HPDE6-E6E7 (cell line): ENCODE measurements at regions not wholly inside any gene's neighbourhood (a gene's known extent, or its start where the extent isn't known, plus 50 kb on each side); places are given as distances from the start of the nearest gene placed in this dataset.
"Not testable (repeated sequence)": the region's sequence is repeated elsewhere in the genome, so short reads cannot be mapped to it uniquely, and the experiment has no call there.

ENCODE experiments used
- DNase-seq: peaks from one replicate; pipeline ENCODE4 v3.0.0; 2011; ENCODE audit warnings: missing footprints; ENCODE audit errors: extremely low spot score

DNA sequence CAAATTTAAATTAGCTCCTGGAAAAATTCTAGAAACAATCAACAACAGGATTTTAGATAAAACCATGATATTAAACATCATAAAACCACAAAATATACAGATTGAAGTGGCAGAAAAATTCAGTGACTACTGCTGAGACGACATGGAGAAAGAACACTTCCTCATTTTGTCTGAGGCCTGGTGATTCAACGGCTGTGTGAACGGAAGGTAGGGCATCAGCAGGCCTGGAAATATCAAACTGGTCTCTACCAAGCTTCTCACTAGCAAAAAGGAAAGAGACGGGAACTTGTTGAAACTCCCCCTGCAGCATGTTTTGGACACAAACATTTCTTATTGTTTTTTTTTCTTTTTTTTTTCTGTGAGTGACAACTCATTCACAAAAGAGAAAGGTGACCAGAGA lies 58.0 kb upstream of the AHI1 start:
- DNase-seq, result no peak

- DNase-seq, result no peak
Measured at GRCh38 chr6:135557582-135557981, 60.0 kb upstream of the AHI1 start.

- DNase-seq, result not testable (repeated sequence)
Measured at GRCh38 chr6:135565605-135566004, 68.1 kb upstream of the AHI1 start.

DNA sequence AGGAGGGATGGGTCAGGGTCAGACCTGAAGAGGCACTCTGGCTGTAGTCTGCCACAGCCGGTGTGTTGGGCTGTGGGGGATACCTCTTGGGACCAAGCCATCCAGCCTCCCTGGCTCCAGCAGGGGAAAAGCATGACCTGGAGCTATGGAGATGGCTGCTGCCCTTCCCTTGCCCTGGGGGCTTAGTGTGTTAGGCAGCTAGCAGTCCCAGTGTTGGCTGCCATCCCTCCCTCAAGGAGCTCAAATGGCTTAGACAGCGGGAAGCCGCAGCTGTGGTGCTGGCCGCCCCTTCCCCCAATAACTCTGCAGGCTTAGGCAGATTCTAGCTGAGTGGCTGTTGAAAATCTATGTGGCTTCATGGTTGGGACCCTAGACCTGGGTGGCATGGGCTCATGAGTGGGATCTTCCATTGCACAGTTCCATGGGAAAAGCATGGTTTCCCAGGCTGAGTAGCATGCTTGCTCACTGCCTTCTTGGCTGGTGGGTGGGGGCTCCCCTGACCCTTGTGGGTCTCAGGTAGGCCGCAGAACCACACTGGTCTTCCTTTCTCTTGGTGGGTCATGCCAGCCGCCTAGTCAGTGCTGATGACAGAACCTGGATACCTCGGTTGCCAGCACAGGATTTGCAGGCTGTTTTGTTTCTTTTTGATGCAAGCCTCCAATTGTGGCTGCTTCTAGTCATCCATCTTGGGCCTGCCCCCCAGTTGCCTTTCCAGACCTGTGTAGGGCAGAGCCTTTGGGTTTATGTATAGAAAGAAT lies 69.0 kb upstream of the AHI1 start:
- no peak for DNase-seq

DNA sequence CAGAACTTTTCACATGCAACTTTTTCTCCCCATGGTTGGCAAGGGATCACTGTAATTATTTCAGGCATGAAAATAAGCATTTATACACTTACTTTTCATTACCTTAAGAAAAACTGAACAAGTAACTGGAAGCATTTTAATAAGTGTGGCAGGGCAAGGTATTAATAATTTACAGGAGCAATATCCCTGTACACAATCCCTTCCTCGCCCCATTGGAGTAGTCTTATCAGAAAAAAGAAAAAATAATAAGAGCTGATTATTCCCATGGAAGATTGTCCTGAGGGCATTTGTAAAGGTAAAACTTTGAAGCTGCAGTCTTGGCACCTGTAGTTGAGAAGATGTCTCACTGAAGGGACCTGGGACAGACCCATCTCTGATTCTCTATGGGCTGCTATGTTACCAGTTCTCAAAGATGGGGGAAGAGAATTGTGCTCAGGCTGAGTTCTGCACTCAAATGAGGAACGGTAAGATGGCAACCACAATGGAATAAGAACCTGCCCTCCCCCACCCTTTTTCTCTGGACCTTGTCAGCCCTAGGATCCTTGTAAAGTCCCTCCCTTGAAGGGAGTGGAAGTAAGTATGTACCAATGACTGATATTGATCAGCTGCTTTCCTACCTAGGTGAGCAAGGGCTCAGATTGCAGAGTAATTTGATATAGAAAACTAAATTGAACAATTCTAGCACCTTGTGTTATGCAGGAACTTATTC lies 70.0 kb upstream of the AHI1 start:
- no peak for DNase-seq

- DNase-seq, result no peak
Measured at GRCh38 chr6:135568379-135568778, 70.8 kb upstream of the AHI1 start.

- no peak for DNase-seq
Measured at GRCh38 chr6:135572051-135572450, 74.5 kb upstream of the AHI1 start.

DNA sequence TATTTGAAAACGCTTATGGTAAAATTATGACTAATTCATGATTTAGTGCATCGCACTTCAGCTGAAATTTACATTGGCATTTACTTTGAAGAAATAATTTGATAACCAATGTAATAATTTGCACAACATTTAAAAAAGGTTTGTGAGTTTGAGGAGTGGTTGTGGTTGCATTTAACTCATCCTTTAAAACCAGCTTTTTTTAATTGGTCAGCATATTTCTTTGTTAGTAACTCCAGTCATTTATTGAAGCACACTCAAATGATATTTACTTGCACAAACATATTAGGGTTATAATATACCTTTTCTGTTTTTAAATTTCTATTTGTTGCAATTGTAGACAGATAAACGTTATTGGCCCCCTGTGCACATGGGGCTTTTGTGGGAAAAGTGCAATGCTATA lies 78.1 kb upstream of the AHI1 start:
- DNase-seq, result no peak

- DNase-seq, result no peak
Measured at GRCh38 chr6:135576055-135576454, 78.5 kb upstream of the AHI1 start.

- no peak for DNase-seq
Measured at GRCh38 chr6:135577059-135577538, 79.6 kb upstream of the AHI1 start.

- no peak for DNase-seq
Measured at GRCh38 chr6:135578976-135579375, 81.4 kb upstream of the AHI1 start.

DNA sequence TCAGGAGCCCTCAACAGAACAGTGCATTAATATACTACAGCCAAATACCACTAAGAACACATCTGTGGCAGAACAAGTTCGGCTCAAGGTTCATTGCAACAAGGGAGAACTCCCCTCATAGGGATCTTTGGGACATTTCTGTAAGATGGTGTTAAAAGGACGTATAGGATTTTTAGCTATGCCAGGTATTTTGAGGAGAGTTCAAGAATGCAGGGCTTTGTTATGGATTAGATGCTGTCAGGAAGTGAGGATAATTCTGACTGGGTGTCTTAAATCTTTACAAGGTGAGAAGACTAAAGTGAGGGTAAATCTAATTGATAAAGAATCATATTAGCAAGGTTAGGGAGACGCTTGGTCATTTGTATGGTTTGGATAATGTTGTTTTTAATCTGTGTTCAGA lies 83.7 kb upstream of the AHI1 start:
- DNase-seq, result no peak

DNA sequence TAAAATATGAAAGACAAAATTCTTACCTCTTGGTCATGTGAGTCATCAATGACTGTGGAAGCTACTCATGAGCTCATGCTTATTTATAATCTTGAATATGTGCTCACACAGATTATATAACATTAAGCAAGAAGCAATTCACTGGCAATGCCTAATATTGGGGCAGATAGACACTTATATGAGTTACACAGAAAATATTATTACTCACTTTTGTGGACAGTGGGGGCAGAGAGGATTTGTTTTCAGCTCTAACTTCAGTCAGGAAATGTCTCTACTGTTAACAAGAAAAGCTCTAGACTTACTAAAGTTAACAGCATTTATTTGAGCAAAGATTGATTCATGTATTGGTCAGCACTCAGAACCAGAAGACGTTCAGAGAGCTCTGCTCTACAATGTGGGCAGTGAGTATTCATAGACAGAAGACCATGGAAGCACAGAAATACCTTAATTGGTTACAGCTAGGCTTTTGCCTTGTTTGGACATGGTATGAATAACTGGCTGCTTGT lies 85.8 kb upstream of the AHI1 start:
- DNase-seq, result no peak

- no peak for DNase-seq
Measured at GRCh38 chr6:135586388-135586787, 88.8 kb upstream of the AHI1 start.

DNA sequence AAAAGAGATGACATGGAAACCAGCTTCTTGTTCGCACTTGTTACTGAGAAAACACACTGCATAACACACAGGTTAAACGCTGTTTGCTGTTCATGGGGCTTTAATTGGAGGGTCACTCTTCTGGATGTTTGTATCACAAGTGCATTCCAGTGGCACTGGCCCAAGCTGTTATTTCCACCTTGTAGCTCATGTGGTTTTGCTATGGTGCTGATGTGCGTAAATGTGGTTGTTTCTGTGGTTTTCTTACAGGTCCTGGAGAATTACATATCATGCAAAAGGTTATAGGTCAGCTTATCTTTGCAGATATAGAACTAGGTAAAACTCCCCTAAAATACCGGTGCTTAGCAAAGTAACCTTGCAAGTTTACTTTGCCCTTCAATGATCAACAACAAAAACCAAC lies 89.3 kb upstream of the AHI1 start:
- no peak for DNase-seq

DNA sequence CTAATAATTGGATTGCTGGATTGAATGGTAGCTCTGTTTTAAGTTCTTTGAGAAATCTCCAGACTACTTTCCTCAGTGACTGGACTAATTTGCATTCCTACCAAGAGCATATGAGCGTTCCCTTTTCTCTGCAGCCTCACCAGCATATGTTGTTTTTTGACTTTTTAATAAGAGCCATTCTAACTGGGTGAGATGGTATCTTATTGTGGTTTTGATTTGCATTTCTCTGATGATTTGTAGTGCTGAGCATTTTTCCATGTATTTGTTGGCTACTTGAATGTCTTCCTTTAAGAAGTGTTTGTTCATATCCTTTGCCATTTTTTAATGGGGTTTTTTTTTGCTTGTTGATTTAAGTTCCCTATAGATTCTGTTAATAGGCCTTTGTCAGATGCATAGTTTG lies 94.7 kb upstream of the AHI1 start:
- DNase-seq, result no peak

DNA sequence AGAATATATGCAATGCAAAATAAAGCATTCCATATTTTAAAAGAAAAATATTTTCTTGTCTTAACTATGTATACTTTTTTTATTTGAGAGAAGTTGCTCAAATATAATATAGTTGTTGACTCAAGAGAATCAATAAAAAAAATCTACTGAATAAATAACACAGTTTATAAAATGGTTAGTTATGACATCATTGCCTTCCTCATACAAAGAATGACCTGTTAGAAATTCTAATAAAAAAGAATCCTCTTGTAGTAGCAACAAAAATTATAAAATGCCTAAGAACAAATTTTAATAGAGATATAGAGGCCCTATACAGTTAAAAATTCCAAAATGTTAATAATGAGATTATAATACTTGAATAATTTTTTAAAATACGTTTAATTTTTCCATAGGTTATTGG lies 96.5 kb upstream of the AHI1 start:
- DNase-seq, result no peak

DNA sequence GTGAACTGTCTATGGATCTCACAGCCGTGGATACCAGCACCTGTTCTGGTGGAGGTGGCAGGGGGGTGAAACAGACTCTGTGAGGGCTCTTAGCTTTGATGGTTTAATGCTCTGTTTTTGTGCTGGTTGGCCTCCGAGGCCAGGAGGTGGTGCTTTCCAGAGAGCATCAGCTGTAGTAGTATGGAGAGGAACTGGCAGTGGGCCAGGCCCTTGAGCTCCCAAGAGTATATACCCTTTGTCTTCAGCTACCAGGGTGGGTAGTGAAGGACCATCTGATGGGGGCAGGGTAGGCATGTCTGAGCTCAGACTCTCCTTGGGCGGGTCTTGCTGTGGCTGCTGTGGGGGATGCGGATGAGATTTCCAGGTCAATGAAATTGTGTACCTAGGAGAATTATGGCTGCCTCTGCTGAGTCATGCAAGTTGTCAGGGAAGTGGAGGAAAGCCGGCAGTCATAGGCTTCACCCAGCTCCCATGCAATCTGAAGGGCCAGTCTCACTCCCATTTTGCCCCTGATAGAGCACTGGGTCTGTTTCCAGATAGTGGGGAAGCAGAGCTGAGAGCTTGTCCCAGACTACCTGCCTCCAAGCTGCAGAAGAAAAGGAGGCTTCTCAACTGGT lies 102.7 kb upstream of the AHI1 start:
- DNase-seq, result no peak

GRCh38 chr6:135600931-135601330 lies 103.4 kb upstream of the AHI1 start:
- no peak for DNase-seq

DNA sequence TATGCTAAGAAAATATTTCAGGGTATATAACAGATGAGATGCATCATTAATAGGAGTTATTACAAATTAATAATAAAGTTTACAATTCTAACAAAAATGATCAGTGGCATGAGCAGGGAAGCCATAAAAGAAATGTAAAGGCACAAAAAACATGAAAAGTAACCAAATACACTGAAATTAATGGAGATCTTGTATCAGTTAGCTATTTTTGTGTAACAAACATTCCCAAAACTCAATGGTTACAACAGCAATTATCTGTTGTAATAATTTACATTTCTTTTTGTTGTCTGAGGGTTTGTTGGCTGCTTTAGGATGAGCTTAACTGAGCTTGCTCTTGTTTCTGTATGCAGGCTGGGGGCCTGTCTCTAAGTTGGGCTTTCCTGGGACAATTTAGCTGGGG lies 104.3 kb upstream of the AHI1 start:
- DNase-seq, result no peak

GRCh38 chr6:135603249-135603648 lies 105.7 kb upstream of the AHI1 start:
- no peak for DNase-seq

- DNase-seq, result no peak
Measured at GRCh38 chr6:135604035-135604860, 106.7 kb upstream of the AHI1 start.
